HG03280 (cell line): ENCODE measurements at regions not wholly inside any gene's neighbourhood (a gene's known extent, or its start where the extent isn't known, plus 50 kb on each side); places are given as distances from the start of the nearest gene placed in this dataset.

Experiments used
- ATAC-seq: cut with Tn5 transposase; IDR thresholded peaks from one replicate; pipeline ENCODE4 v1.9.1; 2021; ENCODE audit warnings: mild to moderate bottlenecking, moderate library complexity; ENCODE audit not compliant: unreplicated experiment

- ATAC-seq = no peak
Observed at GRCh38 chr1:63112155-63112900, 210.0 kb upstream of the FOXD3 start.

DNA sequence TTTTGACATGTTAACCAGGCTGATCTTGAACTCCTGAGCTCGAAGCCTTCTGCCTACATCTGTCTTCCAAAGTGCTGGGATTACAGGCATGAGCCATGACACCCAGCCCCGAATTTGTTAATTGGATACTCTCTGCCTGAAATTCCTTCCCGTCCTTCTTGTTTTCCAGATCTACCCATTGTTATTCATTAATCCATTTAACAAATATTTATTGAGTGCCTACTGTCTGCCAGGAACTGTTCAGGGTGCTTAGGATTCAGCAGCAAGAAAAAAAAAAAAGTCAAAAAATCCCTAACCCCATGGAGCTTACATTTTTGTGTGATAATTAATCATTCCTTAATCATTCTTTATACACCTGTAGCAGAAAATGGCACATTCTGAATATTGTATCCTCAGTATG is 206.8 kb upstream of the FOXD3 start:
- ATAC-seq = no peak

DNA sequence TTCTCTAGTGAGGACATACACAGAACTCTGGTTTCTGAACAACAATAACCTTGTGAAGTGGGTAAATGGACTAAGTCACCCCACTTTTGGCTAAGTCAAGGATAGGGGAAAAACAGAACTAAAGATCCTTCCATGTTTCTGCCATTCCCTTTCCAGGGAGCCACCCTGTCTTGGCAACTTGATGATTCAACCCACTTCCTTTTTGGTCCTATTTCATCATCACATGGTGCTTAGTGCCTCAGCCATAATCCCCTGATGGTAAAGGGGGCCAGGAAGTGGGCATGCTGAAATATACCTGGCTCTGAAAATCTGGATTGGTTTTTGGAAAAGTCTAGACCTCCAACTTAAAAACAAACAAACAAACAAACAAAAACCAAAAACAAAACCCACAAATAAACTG is 206.4 kb upstream of the FOXD3 start:
- no peak for ATAC-seq

GRCh38 chr1:63119575-63120155 is 202.7 kb upstream of the FOXD3 start:
- no peak for ATAC-seq

- ATAC-seq = no peak
Observed at GRCh38 chr1:63122079-63122478, 200.3 kb upstream of the FOXD3 start.

- ATAC-seq = peak; percentile 77
Observed at GRCh38 chr1:63124666-63125191, 197.6 kb upstream of the FOXD3 start.

GRCh38 chr1:63126104-63126503 is 196.3 kb upstream of the FOXD3 start:
- ATAC-seq = no peak

DNA sequence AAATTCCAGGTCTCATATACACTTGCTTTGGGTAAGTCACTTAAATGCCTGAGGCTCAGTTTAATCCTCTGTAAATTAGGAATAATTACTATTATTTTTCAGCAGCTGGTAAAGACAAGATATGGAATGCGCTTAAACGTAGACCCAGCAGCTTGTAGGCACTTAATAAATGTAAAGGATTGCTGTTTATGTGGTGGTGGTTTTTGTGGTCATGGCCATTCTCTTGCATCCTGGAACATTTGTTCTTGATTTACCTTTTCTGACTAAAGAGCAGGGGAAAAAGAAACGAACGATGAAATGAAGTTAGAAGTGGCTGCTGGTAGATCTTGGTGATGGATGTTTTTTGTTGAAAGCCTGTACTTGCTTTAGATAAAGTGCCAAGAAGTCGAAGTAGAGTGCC is 195.0 kb upstream of the FOXD3 start:
- ATAC-seq = no peak

GRCh38 chr1:63128556-63128955 is 193.8 kb upstream of the FOXD3 start:
- ATAC-seq = no peak

GRCh38 chr1:63129184-63129583 is 193.2 kb upstream of the FOXD3 start:
- ATAC-seq = no peak

DNA sequence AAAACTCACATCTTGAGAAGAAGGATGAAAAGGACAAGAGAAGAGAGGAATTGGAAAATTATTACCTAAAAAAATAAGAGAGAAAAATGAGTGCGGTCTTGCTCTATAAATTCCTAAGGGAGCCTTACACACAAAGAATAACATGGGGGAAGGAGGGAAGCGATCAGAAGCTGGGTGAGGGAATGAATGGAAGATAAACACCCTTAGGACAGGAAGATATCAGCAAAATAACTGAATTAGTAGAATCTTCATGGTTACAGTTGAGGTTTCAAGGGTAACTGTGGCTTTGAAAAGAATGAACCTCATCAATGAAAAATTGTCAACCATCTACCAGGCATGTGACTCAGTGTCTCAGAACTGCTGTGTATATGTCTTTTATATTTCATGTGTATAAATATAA is 192.5 kb upstream of the FOXD3 start:
- no peak for ATAC-seq

DNA sequence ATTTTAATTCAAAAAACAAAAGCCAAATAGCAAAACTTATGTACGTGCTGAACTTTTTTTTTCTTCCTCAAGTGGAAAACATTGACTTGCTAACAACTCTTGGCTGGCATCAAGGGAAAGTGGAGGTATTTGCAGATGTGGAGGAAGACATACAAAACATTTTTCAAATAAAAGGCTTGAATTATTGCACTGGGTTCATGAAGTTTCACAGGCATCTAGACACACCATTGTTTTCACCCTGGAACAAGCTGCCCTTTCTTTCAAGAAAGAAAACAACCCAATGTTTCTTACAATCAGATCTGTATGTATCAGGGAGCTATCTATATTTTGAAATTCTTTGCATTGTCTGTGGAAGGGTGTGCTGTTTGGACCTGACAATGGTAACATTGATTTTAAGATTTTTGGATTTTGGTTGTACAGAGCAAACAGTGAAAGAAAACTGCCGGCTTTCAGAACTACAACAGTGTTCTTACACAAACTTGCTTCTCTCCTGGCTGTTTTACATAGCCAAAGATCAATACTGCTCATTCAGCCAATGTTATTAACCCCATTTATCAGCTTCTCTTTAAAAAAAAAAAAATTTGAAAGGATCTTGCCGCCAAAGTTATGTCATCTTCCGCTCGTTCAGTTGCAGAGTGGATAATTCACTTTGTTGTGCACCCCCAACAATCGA is 187.7 kb upstream of the FOXD3 start:
- no peak for ATAC-seq

DNA sequence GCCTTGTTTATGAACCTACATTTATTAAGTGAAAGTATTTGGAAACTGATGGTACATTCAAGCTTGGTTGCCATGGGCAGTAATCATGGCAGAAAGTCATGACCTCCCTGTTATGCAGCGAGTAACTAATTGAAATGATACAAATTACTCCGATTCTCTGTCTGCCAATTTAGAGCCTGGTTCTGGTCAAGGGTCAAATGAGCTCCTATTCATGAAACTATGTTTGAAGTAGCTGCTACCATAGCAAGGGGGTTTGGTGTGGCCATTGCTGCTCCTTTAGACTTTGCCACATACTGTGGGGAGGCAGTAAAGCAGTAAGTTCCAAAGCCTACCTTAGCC is 187.2 kb upstream of the FOXD3 start:
- no peak for ATAC-seq

- no peak for ATAC-seq
Observed at GRCh38 chr1:63135801-63136200, 186.6 kb upstream of the FOXD3 start.

DNA sequence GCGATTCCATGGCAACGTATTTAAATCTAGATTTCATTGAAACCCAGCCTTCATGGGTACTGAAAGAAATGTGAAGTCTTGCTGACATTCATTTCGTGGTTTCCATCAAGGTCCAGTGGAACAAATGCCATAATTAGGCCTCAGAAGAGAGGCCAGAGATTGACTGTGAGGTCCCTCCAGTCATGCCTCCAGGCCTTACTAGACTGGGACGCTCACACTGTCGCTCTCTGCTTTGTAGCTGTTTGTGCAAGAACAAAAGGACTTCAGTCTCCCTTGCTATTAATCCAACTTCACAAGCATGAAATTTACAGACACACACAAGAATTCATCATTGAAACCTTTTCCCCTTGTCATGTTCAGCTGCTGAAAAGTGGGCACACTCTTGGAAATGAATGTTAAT is 180.4 kb upstream of the FOXD3 start:
- no peak for ATAC-seq

DNA sequence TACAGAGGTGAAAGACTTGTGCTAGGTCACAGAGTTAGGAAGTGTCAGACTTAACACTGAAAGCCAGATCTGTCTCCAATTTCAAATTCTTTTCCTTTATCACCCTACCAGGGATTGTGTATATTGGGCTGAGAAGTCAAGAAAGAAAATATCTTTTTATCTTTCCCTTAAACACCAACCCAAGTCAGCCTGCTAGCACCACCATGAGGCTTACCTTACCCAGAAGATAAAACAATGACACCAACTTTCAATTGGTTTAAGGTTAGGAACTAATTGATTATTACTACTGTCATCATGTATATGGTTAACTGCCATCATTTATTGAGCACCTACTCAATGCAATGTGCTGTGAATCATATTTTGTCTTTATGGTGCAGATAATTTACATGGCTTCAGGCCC is 178.9 kb upstream of the FOXD3 start:
- ATAC-seq = no peak

GRCh38 chr1:63147783-63148182 is 174.6 kb upstream of the FOXD3 start:
- no peak for ATAC-seq

DNA sequence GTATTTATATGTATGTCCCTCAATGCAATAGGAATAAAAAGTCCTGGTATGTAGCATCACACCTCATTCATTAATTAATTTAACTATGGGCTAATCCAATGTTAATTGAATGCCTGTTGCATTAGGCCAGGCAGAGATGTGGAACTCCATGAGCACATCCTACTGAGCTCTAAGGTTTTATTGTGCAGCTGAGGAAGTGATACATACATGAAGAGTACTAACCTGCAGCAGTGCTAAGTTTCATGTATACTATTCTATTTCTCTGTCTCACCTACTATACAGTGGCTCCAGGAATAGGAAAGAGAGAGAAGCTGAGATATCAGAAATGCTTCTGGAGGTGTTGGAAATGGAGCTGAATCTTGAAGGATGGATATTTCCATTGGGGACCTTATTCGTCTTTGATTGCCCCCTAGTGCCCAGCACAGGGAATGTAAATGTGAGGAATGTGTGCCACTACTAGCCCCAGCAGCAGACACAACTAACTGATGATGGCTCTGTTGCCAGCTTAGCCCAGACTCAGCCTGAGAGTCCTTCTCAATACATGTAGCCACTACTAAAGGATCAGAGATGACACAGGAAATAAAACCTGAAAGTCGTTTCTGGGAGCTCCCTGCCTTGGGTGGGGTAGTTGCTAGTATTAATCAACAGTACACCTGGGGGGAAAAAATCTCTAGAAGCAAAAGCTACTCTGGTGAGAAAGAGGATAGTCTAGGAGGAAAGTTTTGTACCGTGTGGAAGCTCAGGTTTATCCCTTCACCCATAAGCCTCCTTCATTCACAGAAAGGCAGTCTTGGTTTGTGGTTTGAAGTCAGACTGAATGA is 173.3 kb upstream of the FOXD3 start:
- ATAC-seq = no peak

- ATAC-seq = no peak
Observed at GRCh38 chr1:63152572-63152971, 169.8 kb upstream of the FOXD3 start.

- no peak for ATAC-seq
Observed at GRCh38 chr1:63155437-63155836, 166.9 kb upstream of the FOXD3 start.

GRCh38 chr1:63157085-63157484 is 165.3 kb upstream of the FOXD3 start:
- no peak for ATAC-seq
